ENCODE measurements at regions not wholly inside any gene's neighbourhood (a gene's known extent, or its start where the extent isn't known, plus 50 kb on each side); places are given as distances from the start of the nearest gene placed in this dataset.

DNA sequence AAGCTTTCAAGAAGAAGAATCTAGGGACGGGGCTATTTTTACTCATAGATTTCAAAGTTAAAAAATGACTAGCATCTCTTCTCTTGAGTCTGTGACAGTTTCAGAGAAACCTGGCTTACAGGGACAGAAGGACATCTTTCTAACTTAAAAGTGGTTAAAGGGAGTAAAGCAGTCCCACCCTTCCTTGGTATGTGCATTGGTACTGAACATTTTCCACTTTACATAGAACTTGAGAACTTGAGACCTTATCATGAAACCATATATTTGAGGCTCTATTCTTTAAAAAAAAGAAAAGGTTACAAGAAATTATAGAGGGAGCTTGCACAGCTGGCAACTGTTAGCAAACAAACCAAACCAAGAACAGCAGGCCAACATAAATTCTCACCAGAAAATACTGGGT is 73.4 kb upstream of the GAREM1 start:
- no peak for DNase-seq (ENCODE audit: low read depth, low spot score)

- no peak for DNase-seq (ENCODE audit: low read depth, low spot score)
Observed at GRCh38 chr18:32542221-32542798, 71.6 kb upstream of the GAREM1 start.

GRCh38 chr18:32530947-32531651 is 60.4 kb upstream of the GAREM1 start:
- DNase-seq (ENCODE audit: low read depth, low spot score) = no peak

DNA sequence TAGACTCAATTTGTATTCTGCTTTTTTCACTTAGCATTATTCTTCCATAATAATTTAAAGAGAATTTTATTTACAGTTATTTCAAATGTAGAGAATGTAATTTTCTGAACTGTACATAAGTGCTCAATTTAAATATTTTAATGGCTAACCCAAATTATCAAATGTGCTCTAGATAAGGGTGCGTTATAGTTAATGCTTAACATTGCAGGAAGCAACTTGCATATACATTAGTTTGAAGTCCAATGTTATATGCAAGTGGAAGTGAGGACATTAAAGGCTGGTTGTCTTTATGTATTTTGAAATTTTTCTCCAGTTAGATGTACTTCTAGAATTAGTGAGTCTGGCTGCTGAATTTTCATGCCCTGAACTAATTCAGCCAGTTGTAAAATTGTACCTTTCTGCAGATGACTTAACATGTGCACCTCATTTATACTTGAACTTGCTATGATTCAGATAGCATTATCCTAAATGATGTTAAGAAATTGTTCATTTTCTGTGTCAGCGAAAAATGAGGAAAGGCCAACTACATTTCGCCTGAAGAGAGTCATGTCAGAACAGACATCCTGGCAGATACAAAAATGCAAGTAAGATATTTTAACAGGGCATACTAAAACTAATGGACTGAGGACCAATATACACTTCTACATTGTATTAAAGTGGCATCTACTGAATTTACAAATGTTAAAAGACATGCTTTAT is 59.2 kb upstream of the GAREM1 start:
- no peak for DNase-seq (ENCODE audit: low read depth, low spot score)

- no peak for DNase-seq (ENCODE audit: low read depth, low spot score)
Observed at GRCh38 chr18:32520771-32521170, 50.1 kb upstream of the GAREM1 start.

Measured in ELF-1 (cell line).